ENCODE measurements at regions not wholly inside any gene's neighbourhood (a gene's known extent, or its start where the extent isn't known, plus 50 kb on each side); places are given as distances from the start of the nearest gene placed in this dataset.

GRCh38 chr20:17787816-17788215, 88.0 kb downstream of the BANF2 start:
- TF ChIP-seq CTCF (IDR thresholded peaks at IDR 0.05): no peak
- TF ChIP-seq EP300 (IDR thresholded peaks at IDR 0.05): no peak
- no peak for TF ChIP-seq POLR2A (IDR thresholded peaks at IDR 0.05)
- no peak for TF ChIP-seq POLR2AphosphoS5 (IDR thresholded peaks at IDR 0.05)
- H3K27ac ChIP-seq: no peak overlapping the region
- H3K4me1 ChIP-seq: no peaks in the 10 kb centered on the region
- 87% methylated on average over 1 of the region's 1 CpG for WGBS
- no peaks in the 10 kb centered on the region for H3K36me3 ChIP-seq
- H3K4me3 ChIP-seq: no peak overlapping the region
- no peak for DNase-seq (ENCODE audit: low spot score in 2 of 2)
- no peaks in the 10 kb centered on the region for H3K9me3 ChIP-seq
- no peaks in the 10 kb centered on the region for H3K27me3 ChIP-seq

GRCh38 chr20:17786221-17786718, 86.5 kb downstream of the BANF2 start:
- H3K36me3 ChIP-seq: no peaks in the 10 kb centered on the region
- TF ChIP-seq CTCF (IDR thresholded peaks at IDR 0.05) (no peak), EP300 (IDR thresholded peaks at IDR 0.05) (no peak), POLR2AphosphoS5 (IDR thresholded peaks at IDR 0.05) (no peak), POLR2A (IDR thresholded peaks at IDR 0.05) (no peak)
- H3K27me3 ChIP-seq: no peaks in the 10 kb centered on the region
- WGBS: 49% methylated on average over 11 of the region's 11 CpGs
- H3K9me3 ChIP-seq: no peaks in the 10 kb centered on the region
- H3K4me1 ChIP-seq: no peaks in the 10 kb centered on the region
- peak in 1 of 2 donors; percentile 26 for DNase-seq (ENCODE audit: low spot score in 2 of 2)
- no peak overlapping the region for H3K4me3 ChIP-seq
- H3K27ac ChIP-seq: no peak overlapping the region

Measured in suprapubic skin (tissue), 4 donors.